ENCODE measurements at regions not wholly inside any gene's neighbourhood (a gene's known extent, or its start where the extent isn't known, plus 50 kb on each side); places are given as distances from the start of the nearest gene placed in this dataset.

DNA sequence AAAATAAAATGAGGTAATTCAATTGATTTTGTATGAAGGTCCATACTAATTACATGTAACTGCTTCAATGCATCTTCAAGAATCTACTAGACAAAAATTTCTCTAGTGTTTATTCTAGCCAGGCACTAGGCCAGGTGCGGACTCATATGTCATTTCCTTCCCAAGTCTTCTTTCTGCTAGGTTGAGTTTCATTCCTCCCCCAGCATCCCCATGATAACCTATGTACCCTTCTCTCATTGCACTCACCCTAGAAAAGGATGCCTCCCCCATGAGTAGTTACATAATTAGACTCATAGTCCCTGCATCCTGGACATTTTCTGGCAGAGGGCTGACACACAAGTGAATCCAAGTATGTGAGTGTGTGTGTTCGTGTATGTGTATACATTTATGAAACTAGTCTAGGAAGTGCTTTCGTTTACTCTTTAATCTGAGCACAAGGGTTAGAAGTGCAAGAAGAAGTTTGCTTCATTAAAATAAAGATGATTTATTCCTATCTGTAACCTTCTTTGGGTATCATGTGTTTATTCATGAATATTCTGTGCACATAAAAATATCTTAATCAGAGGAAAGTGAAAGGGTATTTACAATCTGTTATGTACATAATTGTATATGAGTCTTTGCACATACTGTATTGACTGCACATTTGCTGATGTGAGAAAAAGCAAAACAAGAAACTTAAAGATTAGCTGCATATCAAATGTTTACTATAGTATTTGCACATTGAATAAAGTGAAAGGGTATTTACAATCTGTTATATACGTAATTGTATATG is 585.6 kb upstream of the ZNF717 start:
- no CpG with 5 or more reads among the region's 4 CpGs for WGBS, 2 donors (ENCODE audit: extremely low coverage in 2 of 2, insufficient read length in 2 of 2, insufficient replicate concordance in 1 of 2)
- no peak overlapping the region for H2BK15ac ChIP-seq (ENCODE audit: low read length)
- no peaks in the 10 kb centered on the region for H3K79me1 ChIP-seq (ENCODE audit: low read depth, low read length)
- H3K4me2 ChIP-seq (ENCODE audit: insufficient read depth, low read length, poor library complexity, severe bottlenecking): no peak overlapping the region
- no peaks in the 10 kb centered on the region for H3K27me3 ChIP-seq (ENCODE audit: control insufficient read depth in 3 of 3, insufficient read depth in 3 of 3, low read depth in 1 of 3, low read length in 3 of 3)
- DNase-seq (ENCODE audit: low spot score): no peak
- H3K9me3 ChIP-seq (replicated peaks in 1 of 2; ENCODE audit: control insufficient read depth in 2 of 2, insufficient read depth in 1 of 2, low read depth in 1 of 2, low read length in 2 of 2): no peaks in the 10 kb centered on the region
- no peak overlapping the region for H3K27ac ChIP-seq (replicated peaks; ENCODE audit: low read length)
- no peaks in the 10 kb centered on the region for H3K4me1 ChIP-seq (ENCODE audit: control insufficient read depth in 2 of 2, insufficient read depth in 1 of 2, low read depth in 1 of 2, low read length in 2 of 2)
- H4K8ac ChIP-seq (ENCODE audit: low read depth, low read length): no peak overlapping the region
- no peak overlapping the region for H2AK5ac ChIP-seq (ENCODE audit: low read depth, low read length)
- no peak overlapping the region for H3K4me3 ChIP-seq (ENCODE audit: low read length in 2 of 2)
- no peak overlapping the region for H3K9ac ChIP-seq (ENCODE audit: low read depth, low read length, poor library complexity)
- H2BK5ac ChIP-seq (ENCODE audit: low read length): no peak overlapping the region
- H2BK120ac ChIP-seq (ENCODE audit: low read depth, low read length): no peak overlapping the region
- H2AFZ ChIP-seq (ENCODE audit: low read length): no peak overlapping the region
- H3K18ac ChIP-seq (ENCODE audit: low read length): no peak overlapping the region
- no peak overlapping the region for H3K14ac ChIP-seq (ENCODE audit: low read length)
- H3K4ac ChIP-seq (ENCODE audit: low read length): no peak overlapping the region
- no peak overlapping the region for H3K23ac ChIP-seq (ENCODE audit: low read depth, low read length, poor library complexity)
- no peaks in the 10 kb centered on the region for H3K36me3 ChIP-seq (replicated peaks in 1 of 2; ENCODE audit: control insufficient read depth in 2 of 2, insufficient read depth in 2 of 2, low read length in 2 of 2)
- H4K91ac ChIP-seq (ENCODE audit: low read depth, low read length, poor library complexity): no peak overlapping the region
- no peak overlapping the region for H2BK12ac ChIP-seq (ENCODE audit: low read length)

DNA sequence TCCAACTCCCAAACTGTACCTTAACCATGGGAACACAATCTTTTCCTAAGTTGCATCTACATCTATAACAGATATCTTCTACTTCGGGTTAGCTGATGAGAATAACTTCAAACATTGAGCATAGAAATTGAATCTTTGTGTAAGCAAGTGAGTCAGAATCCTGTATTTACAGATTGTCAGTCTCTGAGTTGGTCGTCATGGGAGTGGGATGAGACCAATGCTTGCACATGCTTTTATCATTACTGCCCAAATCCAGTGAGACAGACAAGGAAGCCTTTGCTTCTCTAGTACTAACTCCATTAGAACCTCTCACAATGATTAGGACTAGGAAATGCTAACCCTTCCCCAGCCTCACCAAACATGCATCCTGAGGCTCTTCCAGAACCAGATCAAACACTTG is 587.1 kb upstream of the ZNF717 start:
- WGBS, 2 donors (ENCODE audit: extremely low coverage in 2 of 2, insufficient read length in 2 of 2, insufficient replicate concordance in 1 of 2): no CpG with 5 or more reads among the region's 2 CpGs

DNA sequence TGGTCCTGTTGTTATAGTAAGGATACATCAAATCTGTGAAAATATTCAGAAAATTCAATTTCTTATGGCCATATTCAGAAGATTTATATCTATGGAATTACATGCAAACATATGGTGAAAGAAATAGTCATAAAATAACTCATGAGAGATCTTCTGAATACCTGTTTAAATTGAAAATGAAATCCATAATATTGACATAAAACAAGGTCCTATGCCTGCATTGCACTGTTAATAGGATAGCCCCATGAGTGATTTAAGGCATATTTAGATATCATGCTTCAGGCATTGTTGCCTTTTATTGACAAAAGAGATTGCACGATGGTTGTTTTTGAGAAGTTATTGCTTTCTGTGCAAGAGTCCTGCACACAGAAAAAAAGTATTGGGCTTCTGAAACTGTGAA is 591.7 kb upstream of the ZNF717 start:
- Histone ChIP-seq H2BK12ac (ENCODE audit: low read length) (no peak overlapping the region), H3K14ac (ENCODE audit: low read length) (no peak overlapping the region), H2AK5ac (ENCODE audit: low read depth, low read length) (no peak overlapping the region), H4K8ac (ENCODE audit: low read depth, low read length) (no peak overlapping the region), H2BK15ac (ENCODE audit: low read length) (no peak overlapping the region), H4K91ac (ENCODE audit: low read depth, low read length, poor library complexity) (no peak overlapping the region), H2BK120ac (ENCODE audit: low read depth, low read length) (no peak overlapping the region), H2BK5ac (ENCODE audit: low read length) (no peak overlapping the region), H3K9me3 (replicated peaks in 1 of 2; ENCODE audit: control insufficient read depth in 2 of 2, insufficient read depth in 1 of 2, low read depth in 1 of 2, low read length in 2 of 2) (peaks cover 0 to 2% of the 10 kb centered on the region in 2 donors), H3K18ac (ENCODE audit: low read length) (no peak overlapping the region), H3K36me3 (replicated peaks in 1 of 2; ENCODE audit: control insufficient read depth in 2 of 2, insufficient read depth in 2 of 2, low read length in 2 of 2) (no peaks in the 10 kb centered on the region), H3K27me3 (ENCODE audit: control insufficient read depth in 3 of 3, insufficient read depth in 3 of 3, low read depth in 1 of 3, low read length in 3 of 3) (no peaks in the 10 kb centered on the region), H3K4me2 (ENCODE audit: insufficient read depth, low read length, poor library complexity, severe bottlenecking) (no peak overlapping the region), H3K4ac (ENCODE audit: low read length) (no peak overlapping the region), H3K4me3 (ENCODE audit: low read length in 2 of 2) (no peak overlapping the region), H2AFZ (ENCODE audit: low read length) (no peak overlapping the region), H3K79me1 (ENCODE audit: low read depth, low read length) (no peaks in the 10 kb centered on the region), H3K27ac (replicated peaks; ENCODE audit: low read length) (no peak overlapping the region), H3K23ac (ENCODE audit: low read depth, low read length, poor library complexity) (no peak overlapping the region), H3K4me1 (ENCODE audit: control insufficient read depth in 2 of 2, insufficient read depth in 1 of 2, low read depth in 1 of 2, low read length in 2 of 2) (no peaks in the 10 kb centered on the region), H3K9ac (ENCODE audit: low read depth, low read length, poor library complexity) (no peak overlapping the region)
- no peak for DNase-seq (ENCODE audit: low spot score)
- no CpG with 5 or more reads among the region's 1 CpG for WGBS, 2 donors (ENCODE audit: extremely low coverage in 2 of 2, insufficient read length in 2 of 2, insufficient replicate concordance in 1 of 2)

More for the DNA sequence above, 587.1 kb upstream of the ZNF717 start:
- Histone ChIP-seq H2BK5ac (ENCODE audit: low read length) (no peak overlapping the region), H3K9me3 (replicated peaks in 1 of 2; ENCODE audit: control insufficient read depth in 2 of 2, insufficient read depth in 1 of 2, low read depth in 1 of 2, low read length in 2 of 2) (no peaks in the 10 kb centered on the region), H3K4ac (ENCODE audit: low read length) (no peak overlapping the region), H3K14ac (ENCODE audit: low read length) (no peak overlapping the region), H3K9ac (ENCODE audit: low read depth, low read length, poor library complexity) (no peak overlapping the region), H2AFZ (ENCODE audit: low read length) (no peak overlapping the region), H2BK12ac (ENCODE audit: low read length) (no peak overlapping the region), H4K91ac (ENCODE audit: low read depth, low read length, poor library complexity) (no peak overlapping the region), H3K18ac (ENCODE audit: low read length) (no peak overlapping the region), H4K8ac (ENCODE audit: low read depth, low read length) (no peak overlapping the region), H3K4me3 (ENCODE audit: low read length in 2 of 2) (no peak overlapping the region), H2BK120ac (ENCODE audit: low read depth, low read length) (no peak overlapping the region), H3K27me3 (ENCODE audit: control insufficient read depth in 3 of 3, insufficient read depth in 3 of 3, low read depth in 1 of 3, low read length in 3 of 3) (no peaks in the 10 kb centered on the region), H3K79me1 (ENCODE audit: low read depth, low read length) (no peaks in the 10 kb centered on the region), H2BK15ac (ENCODE audit: low read length) (no peak overlapping the region), H3K4me2 (ENCODE audit: insufficient read depth, low read length, poor library complexity, severe bottlenecking) (no peak overlapping the region), H3K36me3 (replicated peaks in 1 of 2; ENCODE audit: control insufficient read depth in 2 of 2, insufficient read depth in 2 of 2, low read length in 2 of 2) (no peaks in the 10 kb centered on the region), H3K23ac (ENCODE audit: low read depth, low read length, poor library complexity) (no peak overlapping the region), H3K27ac (replicated peaks; ENCODE audit: low read length) (no peak overlapping the region), H3K4me1 (ENCODE audit: control insufficient read depth in 2 of 2, insufficient read depth in 1 of 2, low read depth in 1 of 2, low read length in 2 of 2) (no peaks in the 10 kb centered on the region), H2AK5ac (ENCODE audit: low read depth, low read length) (no peak overlapping the region)
- no peak for DNase-seq (ENCODE audit: low spot score)

DNA sequence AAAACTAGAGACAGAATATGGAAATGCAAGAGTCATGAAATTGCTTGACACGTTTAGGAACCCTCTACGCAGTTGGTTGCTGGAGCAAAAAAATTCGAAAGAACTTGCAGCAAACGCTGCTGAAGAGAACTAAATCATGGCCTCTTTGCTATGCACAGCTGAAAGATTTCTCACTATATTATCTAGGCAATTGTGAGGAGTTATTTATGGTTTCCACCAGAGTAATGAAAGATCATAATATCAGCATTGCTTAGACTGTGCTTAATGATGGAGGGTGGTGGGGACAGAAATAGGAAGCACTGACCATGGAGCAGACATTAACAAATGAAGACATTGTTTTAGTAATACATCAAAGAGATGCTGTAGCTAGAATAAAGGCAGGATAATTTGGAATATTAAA is 593.4 kb upstream of the ZNF717 start:
- H3K27ac ChIP-seq (replicated peaks; ENCODE audit: low read length): no peak overlapping the region
- no peaks in the 10 kb centered on the region for H3K27me3 ChIP-seq (ENCODE audit: control insufficient read depth in 3 of 3, insufficient read depth in 3 of 3, low read depth in 1 of 3, low read length in 3 of 3)
- no peak overlapping the region for H2BK5ac ChIP-seq (ENCODE audit: low read length)
- H3K4ac ChIP-seq (ENCODE audit: low read length): no peak overlapping the region
- no peaks in the 10 kb centered on the region for H3K4me1 ChIP-seq (ENCODE audit: control insufficient read depth in 2 of 2, insufficient read depth in 1 of 2, low read depth in 1 of 2, low read length in 2 of 2)
- no peak overlapping the region for H3K4me3 ChIP-seq (ENCODE audit: low read length in 2 of 2)
- H2BK120ac ChIP-seq (ENCODE audit: low read depth, low read length): no peak overlapping the region
- no peak overlapping the region for H3K14ac ChIP-seq (ENCODE audit: low read length)
- no peak overlapping the region for H3K9ac ChIP-seq (ENCODE audit: low read depth, low read length, poor library complexity)
- DNase-seq (ENCODE audit: low spot score): no peak
- H3K9me3 ChIP-seq (replicated peaks in 1 of 2; ENCODE audit: control insufficient read depth in 2 of 2, insufficient read depth in 1 of 2, low read depth in 1 of 2, low read length in 2 of 2): peaks cover 0 to 2% of the 10 kb centered on the region in 2 donors
- H4K8ac ChIP-seq (ENCODE audit: low read depth, low read length): no peak overlapping the region
- H3K4me2 ChIP-seq (ENCODE audit: insufficient read depth, low read length, poor library complexity, severe bottlenecking): no peak overlapping the region
- H2AFZ ChIP-seq (ENCODE audit: low read length): no peak overlapping the region
- no peak overlapping the region for H2AK5ac ChIP-seq (ENCODE audit: low read depth, low read length)
- H4K91ac ChIP-seq (ENCODE audit: low read depth, low read length, poor library complexity): no peak overlapping the region
- no CpG with 5 or more reads among the region's 4 CpGs for WGBS, 2 donors (ENCODE audit: extremely low coverage in 2 of 2, insufficient read length in 2 of 2, insufficient replicate concordance in 1 of 2)
- H3K23ac ChIP-seq (ENCODE audit: low read depth, low read length, poor library complexity): no peak overlapping the region
- H3K36me3 ChIP-seq (replicated peaks in 1 of 2; ENCODE audit: control insufficient read depth in 2 of 2, insufficient read depth in 2 of 2, low read length in 2 of 2): no peaks in the 10 kb centered on the region
- no peak overlapping the region for H3K18ac ChIP-seq (ENCODE audit: low read length)
- no peak overlapping the region for H2BK12ac ChIP-seq (ENCODE audit: low read length)
- H3K79me1 ChIP-seq (ENCODE audit: low read depth, low read length): no peaks in the 10 kb centered on the region
- H2BK15ac ChIP-seq (ENCODE audit: low read length): no peak overlapping the region

Data from neuronal stem cell (in vitro differentiated cells).